GM21367 (cell line): ENCODE measurements at regions not wholly inside any gene's neighbourhood (a gene's known extent, or its start where the extent isn't known, plus 50 kb on each side); places are given as distances from the start of the nearest gene placed in this dataset.

Experiments used
- ATAC-seq: cut with Tn5 transposase; IDR thresholded peaks from one replicate; pipeline ENCODE4 v1.9.1; 2021; ENCODE audit not compliant: unreplicated experiment

DNA sequence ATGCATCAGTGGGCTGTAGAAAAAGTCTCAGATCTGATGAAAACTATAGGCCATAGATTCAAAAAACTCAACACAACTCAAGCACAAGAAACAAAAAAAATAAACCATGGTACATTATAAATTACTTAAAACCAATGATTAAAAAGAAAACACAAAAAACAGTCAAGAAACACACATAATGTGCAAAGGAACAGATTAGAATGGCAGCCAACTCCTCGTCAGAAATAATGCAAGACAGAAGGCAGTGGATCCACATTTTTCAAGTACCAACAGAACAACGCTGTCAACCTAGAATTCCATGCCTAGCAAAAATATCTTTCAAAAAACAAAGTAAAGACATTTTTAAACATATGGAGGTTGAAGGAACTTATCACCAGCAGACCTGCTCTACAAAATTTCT, 69.7 kb downstream of the PSMB1 start:
- no peak for ATAC-seq

GRCh38 chr6:170480050-170480692, 72.9 kb downstream of the PSMB1 start:
- no peak for ATAC-seq

DNA sequence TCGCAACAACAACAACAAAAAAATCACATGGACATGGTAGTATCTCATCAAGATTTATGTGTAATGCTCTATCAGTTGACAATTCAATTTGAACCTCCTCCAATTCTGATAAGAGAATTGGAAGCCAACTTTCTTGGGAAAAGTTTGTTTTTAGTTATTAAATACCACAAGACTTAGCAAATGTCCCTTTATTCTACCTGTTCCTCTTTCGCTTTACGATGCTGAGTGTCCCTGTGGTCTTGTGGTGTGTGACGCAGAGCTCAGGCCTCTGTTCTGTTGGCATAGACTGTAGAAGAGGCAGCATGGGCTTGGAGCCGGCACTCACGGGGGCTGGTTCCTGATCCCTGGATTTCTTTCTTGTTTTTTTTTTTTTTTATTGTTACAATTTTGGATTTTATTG, 76.7 kb downstream of the PSMB1 start:
- ATAC-seq = no peak

- ATAC-seq = no peak
These were observed 78.0 kb downstream of the PSMB1 start for GRCh38 chr6:170475118-170475517.

DNA sequence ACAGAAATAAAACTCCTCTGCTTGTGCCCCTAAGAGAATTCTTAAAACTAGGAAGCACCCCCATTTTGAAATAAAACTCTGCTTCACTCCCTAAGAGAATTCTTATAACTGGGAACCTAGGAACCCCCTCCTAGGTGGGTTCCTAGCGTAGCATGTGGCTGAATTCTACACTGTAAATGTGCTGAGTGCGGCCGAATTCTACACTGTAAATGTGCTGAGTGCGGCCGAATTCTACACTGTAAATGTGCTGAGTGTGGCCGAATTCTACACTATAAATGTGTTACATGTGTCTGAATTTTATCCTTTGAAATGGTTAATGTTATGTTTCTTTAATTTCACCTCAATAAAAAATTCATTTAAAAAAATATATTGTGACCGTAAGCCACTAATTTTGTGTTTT, 79.3 kb downstream of the PSMB1 start:
- ATAC-seq = no peak

GRCh38 chr6:170473301-170473717, 79.8 kb downstream of the PSMB1 start:
- no peak for ATAC-seq

GRCh38 chr6:170471491-170471890, 81.6 kb downstream of the PSMB1 start:
- no peak for ATAC-seq

DNA sequence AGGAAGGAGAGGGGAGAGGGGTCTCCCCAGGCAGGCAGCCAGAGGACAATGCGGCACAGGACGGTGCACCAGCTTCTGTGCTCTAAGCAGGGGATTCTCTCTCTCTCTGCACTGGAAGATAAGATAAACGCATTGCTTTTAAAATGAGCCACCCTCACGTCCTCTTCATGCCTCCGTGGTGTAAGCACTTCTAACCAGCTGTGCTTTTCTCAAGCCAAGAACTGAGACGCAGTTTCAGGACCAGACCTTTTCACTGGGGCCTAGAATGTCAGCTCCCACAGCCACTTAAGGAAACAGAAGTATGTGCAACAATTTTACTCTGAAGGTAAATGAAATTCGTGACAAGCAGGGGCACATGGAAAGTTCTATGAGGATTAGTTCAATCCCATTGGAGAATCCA, 82.4 kb downstream of the PSMB1 start:
- no peak for ATAC-seq

GRCh38 chr6:170464524-170464979, 88.6 kb downstream of the PSMB1 start:
- ATAC-seq = no peak

GRCh38 chr6:170464080-170464479, 89.0 kb downstream of the PSMB1 start:
- ATAC-seq = no peak

DNA sequence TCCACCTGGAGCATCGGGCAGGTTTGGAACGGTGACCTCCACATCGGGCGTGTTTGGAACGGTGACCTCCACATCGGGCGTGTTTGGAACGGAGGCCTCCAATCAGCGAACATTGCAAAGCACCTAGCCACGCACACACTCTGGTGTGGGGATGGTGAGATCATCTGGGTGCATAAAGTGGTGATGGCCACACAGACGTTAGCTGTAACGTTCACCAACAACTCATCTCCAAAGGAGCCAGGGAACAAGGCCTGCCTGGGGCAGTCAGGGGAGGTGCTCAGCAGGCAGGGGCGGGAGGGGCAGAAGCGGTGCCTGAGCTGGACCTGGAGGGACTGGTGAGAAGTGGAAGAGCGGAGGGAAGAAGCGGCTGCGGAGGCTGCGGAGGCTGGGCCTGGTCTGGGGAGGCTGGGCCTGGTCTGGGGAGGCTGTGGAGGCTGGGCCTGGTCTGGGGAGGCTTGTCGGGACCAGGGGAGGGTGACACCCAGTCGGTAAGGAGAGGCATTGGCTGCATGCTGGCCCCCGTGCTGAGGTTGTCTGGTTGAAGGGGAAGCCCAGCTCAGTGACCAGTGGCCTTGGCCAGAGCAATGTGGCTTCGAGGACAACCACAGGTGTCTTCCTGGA, 89.9 kb downstream of the PSMB1 start:
- ATAC-seq = no peak

DNA sequence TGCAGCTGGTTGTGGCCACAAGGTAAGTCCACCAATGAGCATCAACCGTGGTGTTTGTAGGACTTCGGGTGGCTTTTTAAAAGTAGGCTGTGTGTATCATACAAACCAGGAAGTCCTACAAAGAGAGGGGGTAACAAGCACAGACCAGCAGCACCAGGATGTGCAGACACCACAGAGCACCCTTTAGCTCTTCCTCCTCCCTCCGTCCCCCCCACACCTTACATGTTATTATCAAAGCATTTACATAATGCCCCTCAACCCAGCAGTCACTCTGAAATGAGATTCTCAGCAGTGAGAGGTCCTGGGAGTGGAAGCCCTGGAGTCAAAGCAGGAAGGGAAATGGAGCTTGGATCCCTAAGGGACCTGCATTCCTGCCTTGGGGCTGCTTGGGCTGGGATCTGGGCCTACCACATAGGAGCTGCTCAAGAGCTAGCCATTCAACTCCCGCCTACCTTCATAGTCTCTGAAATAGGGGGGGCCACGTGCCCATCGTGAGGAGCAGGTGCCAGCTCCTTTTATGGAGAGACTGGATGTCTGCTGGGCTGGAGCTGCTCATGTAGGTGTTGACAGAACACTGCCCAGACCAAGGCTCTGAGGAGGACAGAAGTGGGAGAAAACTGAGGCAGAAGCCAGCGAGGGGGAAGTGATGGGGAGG, 90.6 kb downstream of the PSMB1 start:
- no peak for ATAC-seq

DNA sequence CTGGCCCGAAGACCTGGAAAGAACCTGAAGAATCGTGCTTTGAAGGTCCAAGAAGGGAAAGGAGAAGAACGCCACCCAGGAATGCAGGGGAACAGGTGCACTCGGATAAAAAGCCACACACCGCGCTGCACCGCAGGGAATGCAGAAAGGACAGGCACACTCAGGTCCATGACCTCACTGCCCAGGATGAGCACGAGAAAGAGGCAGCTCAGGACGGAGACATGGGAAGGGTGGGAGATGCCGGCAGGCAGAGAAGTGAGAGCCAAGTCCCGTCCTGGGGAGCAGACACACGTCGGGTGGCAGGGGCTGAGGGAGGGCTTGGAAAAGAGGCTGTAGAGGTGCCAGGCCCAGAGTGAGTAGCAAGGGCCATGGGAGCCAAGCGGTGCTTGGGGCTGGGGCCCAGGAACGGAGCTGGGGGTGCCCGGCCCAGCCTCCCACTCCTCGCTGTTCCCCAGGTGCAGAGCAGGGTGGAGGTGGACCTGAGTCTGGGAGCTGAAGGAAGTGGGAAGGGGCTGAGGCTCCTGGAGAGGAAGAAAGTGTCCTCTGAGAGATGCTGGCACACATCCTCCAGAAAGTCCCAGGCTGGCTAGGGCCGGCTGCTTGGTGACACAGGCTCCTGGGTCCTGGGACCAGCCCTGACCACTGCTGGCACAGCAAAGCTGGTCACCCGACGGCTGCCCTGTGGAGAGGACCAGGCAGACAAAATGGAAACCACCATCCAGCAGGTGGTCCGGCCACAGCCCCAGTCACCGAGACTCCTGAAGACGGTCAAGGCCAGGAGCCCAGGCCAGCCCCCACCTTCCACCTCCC, 91.3 kb downstream of the PSMB1 start:
- no peak for ATAC-seq

- no peak for ATAC-seq
These were observed 92.0 kb downstream of the PSMB1 start for GRCh38 chr6:170461111-170461510.

- ATAC-seq = no peak
These were observed 92.5 kb downstream of the PSMB1 start for GRCh38 chr6:170460641-170461040.

DNA sequence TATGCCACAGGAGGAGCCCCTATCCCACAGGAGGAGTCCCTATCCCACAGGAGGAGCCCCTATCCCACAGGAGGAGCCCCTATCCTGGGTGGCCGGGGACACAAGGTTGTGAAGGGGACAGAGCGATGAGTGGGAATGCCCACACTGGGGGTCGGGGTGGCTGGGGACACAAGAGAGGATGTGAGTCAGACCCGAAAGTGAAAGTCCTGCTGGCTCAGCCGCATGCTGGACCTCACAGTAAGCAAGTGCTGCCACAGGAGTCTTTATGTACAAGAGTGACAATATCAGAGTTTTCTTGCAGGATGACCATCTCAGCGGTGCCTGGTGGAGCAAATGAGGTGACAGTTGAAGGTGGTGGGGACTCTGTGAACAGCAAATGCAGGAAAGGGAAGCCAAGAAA, 93.7 kb downstream of the PSMB1 start:
- peak; percentile 71 for ATAC-seq

GRCh38 chr6:170456886-170457698, 96.0 kb downstream of the PSMB1 start:
- ATAC-seq = no peak
